MM.1S (cell line): ENCODE measurements at regions not wholly inside any gene's neighbourhood (a gene's known extent, or its start where the extent isn't known, plus 50 kb on each side); places are given as distances from the start of the nearest gene placed in this dataset.

Source experiments
- EZH2 ChIP-seq: fragments of 300-600 bp; sonication (generic); optimal IDR thresholded peaks from 2 replicates; pipeline ENCODE3; 2017; ENCODE audit warnings: low read depth, mild to moderate bottlenecking, antibody characterized with exemption, low read length, mixed read lengths
- TF ChIP-seq, protein P1 (sequence below): fragments of 300-600 bp; sonication (generic); IDR thresholded peaks from 2 replicates; pipeline ENCODE4 v1.5.1; 2016; ENCODE audit warnings: antibody characterized with exemption, low read length, mixed read lengths

- TF ChIP-seq, protein P1, sequence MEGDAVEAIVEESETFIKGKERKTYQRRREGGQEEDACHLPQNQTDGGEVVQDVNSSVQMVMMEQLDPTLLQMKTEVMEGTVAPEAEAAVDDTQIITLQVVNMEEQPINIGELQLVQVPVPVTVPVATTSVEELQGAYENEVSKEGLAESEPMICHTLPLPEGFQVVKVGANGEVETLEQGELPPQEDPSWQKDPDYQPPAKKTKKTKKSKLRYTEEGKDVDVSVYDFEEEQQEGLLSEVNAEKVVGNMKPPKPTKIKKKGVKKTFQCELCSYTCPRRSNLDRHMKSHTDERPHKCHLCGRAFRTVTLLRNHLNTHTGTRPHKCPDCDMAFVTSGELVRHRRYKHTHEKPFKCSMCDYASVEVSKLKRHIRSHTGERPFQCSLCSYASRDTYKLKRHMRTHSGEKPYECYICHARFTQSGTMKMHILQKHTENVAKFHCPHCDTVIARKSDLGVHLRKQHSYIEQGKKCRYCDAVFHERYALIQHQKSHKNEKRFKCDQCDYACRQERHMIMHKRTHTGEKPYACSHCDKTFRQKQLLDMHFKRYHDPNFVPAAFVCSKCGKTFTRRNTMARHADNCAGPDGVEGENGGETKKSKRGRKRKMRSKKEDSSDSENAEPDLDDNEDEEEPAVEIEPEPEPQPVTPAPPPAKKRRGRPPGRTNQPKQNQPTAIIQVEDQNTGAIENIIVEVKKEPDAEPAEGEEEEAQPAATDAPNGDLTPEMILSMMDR: no peak
- TF ChIP-seq EZH2: no peak
These were observed 970.9 kb downstream of the TAF11L14 start for GRCh38 chr5:18605186-18605585.
